ENCODE measurements at regions not wholly inside any gene's neighbourhood (a gene's known extent, or its start where the extent isn't known, plus 50 kb on each side); places are given as distances from the start of the nearest gene placed in this dataset.

DNA sequence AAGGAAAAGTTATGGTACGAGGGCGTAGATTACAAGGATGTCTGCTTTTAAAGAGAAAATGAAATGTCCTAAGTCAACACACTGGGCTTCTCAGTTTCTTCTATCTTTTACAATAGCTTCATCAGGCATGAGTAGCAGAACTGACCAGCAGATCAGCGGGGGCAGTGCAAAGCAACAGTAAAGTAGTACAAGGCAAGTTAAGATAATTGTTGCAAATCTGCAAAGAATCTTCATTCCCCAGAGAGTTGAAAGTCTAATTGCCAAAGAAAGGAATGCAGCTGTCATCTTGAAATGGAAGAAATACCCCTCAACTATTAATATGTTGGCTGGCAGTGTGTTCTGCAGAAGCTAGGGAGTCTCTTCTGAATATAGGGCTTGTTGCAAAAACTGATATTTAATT is 60.2 kb upstream of the SLC39A10 start:
- TF ChIP-seq, protein P1, sequence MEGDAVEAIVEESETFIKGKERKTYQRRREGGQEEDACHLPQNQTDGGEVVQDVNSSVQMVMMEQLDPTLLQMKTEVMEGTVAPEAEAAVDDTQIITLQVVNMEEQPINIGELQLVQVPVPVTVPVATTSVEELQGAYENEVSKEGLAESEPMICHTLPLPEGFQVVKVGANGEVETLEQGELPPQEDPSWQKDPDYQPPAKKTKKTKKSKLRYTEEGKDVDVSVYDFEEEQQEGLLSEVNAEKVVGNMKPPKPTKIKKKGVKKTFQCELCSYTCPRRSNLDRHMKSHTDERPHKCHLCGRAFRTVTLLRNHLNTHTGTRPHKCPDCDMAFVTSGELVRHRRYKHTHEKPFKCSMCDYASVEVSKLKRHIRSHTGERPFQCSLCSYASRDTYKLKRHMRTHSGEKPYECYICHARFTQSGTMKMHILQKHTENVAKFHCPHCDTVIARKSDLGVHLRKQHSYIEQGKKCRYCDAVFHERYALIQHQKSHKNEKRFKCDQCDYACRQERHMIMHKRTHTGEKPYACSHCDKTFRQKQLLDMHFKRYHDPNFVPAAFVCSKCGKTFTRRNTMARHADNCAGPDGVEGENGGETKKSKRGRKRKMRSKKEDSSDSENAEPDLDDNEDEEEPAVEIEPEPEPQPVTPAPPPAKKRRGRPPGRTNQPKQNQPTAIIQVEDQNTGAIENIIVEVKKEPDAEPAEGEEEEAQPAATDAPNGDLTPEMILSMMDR (IDR thresholded peaks at IDR 0.05; ENCODE audit: poor library complexity) = no peak
- TF ChIP-seq EZH2 (IDR thresholded peaks at IDR 0.05; ENCODE audit: borderline replicate concordance) (no peak), EZH2phosphoT487 (IDR thresholded peaks at IDR 0.05; ENCODE audit: low read depth, severe bottlenecking, unreplicated experiment) (no peak)

All from hepatocyte (in vitro differentiated cells).